Astrocyte of the cerebellum (primary cell): ENCODE measurements at regions not wholly inside any gene's neighbourhood (a gene's known extent, or its start where the extent isn't known, plus 50 kb on each side); places are given as distances from the start of the nearest gene placed in this dataset.

ENCODE experiments used
- DNase-seq: peaks from one replicate; pipeline ENCODE4 v3.0.0-alpha.2; 2011; ENCODE audit warnings: low read depth
- H3K4me3 ChIP-seq: 2 replicates; pipeline ENCODE4 v1.5.1; 2011; ENCODE audit warnings: mild to moderate bottlenecking, low read depth, low read length, moderate library complexity
- CTCF ChIP-seq: IDR thresholded peaks from 2 replicates; pipeline ENCODE4 v1.5.1; 2012; ENCODE audit warnings: low read length, low read depth, moderate library complexity, mild to moderate bottlenecking; ENCODE audit errors: missing control alignments
- in situ Hi-C: cut with HindIII; loops from 2 replicates; pipeline ENCODE4 v1.10.0; 2017; ENCODE audit warnings: low sequenced_read_pairs

- no peak for TF ChIP-seq CTCF
- no peak for DNase-seq
- in situ Hi-C loops = loop anchor here (10.0 kb wide), 1 partner anchor 659 kb away; no protein-coding TSS in a partner anchor
- H3K4me3 ChIP-seq = no peak overlapping the region
These were observed 614.0 kb upstream of the AGTR1 start for GRCh38 chr3:148083526-148084182.

- TF ChIP-seq CTCF = no peak
- in situ Hi-C loops = loop anchor here (10.0 kb wide), 1 partner anchor 660 kb away; no protein-coding TSS in a partner anchor
- no peak for DNase-seq
- no peak overlapping the region for H3K4me3 ChIP-seq
These were observed 612.8 kb upstream of the AGTR1 start for GRCh38 chr3:148084931-148085330.

GRCh38 chr3:148087601-148088371 lies 609.9 kb upstream of the AGTR1 start:
- in situ Hi-C loops = loop anchor here (10.0 kb wide), 1 partner anchor 663 kb away; no protein-coding TSS in a partner anchor
- no peak overlapping the region for H3K4me3 ChIP-seq
- TF ChIP-seq CTCF = no peak
- no peak for DNase-seq

GRCh38 chr3:148089171-148089570 lies 608.5 kb upstream of the AGTR1 start:
- TF ChIP-seq CTCF = no peak
- in situ Hi-C loops = loop anchor here (10.0 kb wide), 1 partner anchor 664 kb away; no protein-coding TSS in a partner anchor
- no peak overlapping the region for H3K4me3 ChIP-seq
- DNase-seq = no peak

- no peak for TF ChIP-seq CTCF
- DNase-seq = no peak
- no peak overlapping the region for H3K4me3 ChIP-seq
- in situ Hi-C loops = no loop called here
These were observed 607.5 kb upstream of the AGTR1 start for GRCh38 chr3:148090156-148090555.

GRCh38 chr3:148092624-148093347 lies 604.9 kb upstream of the AGTR1 start:
- no peak overlapping the region for H3K4me3 ChIP-seq
- in situ Hi-C loops = no loop called here
- DNase-seq = no peak
- no peak for TF ChIP-seq CTCF
